GM13977 (cell line): ENCODE measurements at regions not wholly inside any gene's neighbourhood (a gene's known extent, or its start where the extent isn't known, plus 50 kb on each side); places are given as distances from the start of the nearest gene placed in this dataset.
A peak's percentile ranks its signal among the peaks of the same experiment; 100 is the strongest.

Source experiments
- DNase-seq: peaks from one replicate; pipeline ENCODE4 v3.0.0; 2012; ENCODE audit warnings: low spot score
- in situ Hi-C: fragments of 300-500 bp; cut with MboI; formaldehyde crosslinking; loops from one replicate; pipeline ENCODE4 v1.12.0; 2022; ENCODE audit warnings: low sequenced_read_pairs, low pct_unique_long_range_greater_than_20kb, mixed read lengths, inconsistent platforms; ENCODE audit not compliant: unreplicated experiment
- TF ChIP-seq, protein P1 (sequence below): IDR thresholded peaks from 2 replicates; pipeline ENCODE4 v1.5.1; 2012; ENCODE audit warnings: mild to moderate bottlenecking, control low read depth; ENCODE audit not compliant: insufficient read depth; ENCODE audit errors: extremely low read depth, missing control alignments

DNA sequence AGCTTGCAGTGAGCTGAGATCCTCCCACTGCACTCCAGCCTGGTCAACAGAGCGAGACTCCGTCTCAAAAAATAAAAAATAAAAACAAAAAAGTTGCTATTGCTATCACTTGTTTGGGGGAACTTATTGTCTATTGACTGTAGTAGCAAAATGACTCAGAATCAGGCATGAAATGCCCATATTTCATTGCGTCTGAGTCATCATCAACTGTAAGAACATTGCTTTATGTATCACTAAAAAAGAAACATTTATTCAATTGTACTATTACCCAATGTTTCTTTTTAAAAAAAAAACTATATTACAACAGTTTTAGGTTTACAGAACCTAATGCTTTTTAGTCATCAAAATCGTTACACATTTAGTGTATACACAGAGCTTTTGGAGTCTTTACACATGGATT lies 91.0 kb upstream of the FMN2 start:
- TF ChIP-seq, protein P1, sequence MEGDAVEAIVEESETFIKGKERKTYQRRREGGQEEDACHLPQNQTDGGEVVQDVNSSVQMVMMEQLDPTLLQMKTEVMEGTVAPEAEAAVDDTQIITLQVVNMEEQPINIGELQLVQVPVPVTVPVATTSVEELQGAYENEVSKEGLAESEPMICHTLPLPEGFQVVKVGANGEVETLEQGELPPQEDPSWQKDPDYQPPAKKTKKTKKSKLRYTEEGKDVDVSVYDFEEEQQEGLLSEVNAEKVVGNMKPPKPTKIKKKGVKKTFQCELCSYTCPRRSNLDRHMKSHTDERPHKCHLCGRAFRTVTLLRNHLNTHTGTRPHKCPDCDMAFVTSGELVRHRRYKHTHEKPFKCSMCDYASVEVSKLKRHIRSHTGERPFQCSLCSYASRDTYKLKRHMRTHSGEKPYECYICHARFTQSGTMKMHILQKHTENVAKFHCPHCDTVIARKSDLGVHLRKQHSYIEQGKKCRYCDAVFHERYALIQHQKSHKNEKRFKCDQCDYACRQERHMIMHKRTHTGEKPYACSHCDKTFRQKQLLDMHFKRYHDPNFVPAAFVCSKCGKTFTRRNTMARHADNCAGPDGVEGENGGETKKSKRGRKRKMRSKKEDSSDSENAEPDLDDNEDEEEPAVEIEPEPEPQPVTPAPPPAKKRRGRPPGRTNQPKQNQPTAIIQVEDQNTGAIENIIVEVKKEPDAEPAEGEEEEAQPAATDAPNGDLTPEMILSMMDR: no peak
- in situ Hi-C loops: no loop called here
- no peak for DNase-seq

DNA sequence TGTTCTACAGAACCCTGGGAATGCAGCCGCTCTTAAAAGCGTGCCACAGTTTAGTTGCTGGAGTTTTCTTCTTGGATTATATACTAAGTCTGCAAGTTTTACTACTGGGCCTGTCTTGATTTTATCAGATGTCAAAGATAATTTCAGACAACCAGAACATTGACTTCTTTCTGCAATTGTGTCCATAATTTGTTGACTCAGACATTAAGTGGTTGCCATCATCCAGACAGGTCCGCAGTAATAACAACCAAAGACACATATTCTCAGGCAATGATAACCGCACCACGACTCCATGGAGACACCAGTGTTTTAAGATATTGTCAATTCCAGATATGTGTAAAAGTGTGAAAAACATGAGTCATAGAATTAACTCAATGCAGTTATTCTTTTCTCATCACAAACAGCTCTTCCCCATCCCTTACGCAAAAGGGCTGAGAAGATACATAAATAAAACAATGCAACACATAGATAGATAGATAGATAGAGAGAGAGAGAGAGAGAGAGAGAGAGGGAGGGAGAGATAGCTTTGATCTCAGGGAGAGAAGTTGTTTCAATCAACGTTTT lies 90.4 kb upstream of the FMN2 start:
- no peak for DNase-seq
- TF ChIP-seq, protein P1: no peak
- in situ Hi-C loops: no loop called here

DNA sequence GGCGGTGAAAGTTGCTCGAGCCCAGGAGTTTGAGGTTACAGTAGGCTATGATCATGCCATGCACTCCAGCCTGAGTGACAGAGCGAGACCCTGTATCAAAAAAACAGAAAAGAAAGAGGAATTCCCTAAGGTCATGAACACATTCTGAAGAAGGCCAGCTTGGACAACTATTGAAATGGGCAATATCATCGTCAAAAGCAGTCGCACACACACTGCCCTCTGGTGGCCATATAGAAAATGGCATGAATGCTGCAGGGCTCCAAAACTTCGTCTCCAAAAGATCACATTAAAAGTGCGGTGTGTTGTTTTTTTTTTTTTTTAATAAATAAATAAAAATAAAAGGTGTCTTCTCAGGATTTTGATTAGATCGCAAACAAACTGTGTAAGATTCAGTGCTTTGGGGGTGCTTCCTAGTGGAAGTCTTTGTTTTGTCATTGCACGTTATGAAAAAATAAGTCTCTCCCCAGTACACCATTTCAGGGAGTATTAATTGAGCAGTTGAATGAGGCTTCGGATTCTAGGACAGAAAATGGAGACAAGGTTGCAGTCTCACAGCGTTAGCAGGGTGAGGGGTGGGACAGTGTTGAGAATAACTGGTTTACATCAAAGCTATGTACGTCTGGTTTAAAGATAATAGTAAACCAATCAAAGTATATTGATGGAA lies 87.5 kb upstream of the FMN2 start:
- peak; percentile 50 for DNase-seq
- in situ Hi-C loops: no loop called here
- TF ChIP-seq, protein P1: peak; percentile 73

DNA sequence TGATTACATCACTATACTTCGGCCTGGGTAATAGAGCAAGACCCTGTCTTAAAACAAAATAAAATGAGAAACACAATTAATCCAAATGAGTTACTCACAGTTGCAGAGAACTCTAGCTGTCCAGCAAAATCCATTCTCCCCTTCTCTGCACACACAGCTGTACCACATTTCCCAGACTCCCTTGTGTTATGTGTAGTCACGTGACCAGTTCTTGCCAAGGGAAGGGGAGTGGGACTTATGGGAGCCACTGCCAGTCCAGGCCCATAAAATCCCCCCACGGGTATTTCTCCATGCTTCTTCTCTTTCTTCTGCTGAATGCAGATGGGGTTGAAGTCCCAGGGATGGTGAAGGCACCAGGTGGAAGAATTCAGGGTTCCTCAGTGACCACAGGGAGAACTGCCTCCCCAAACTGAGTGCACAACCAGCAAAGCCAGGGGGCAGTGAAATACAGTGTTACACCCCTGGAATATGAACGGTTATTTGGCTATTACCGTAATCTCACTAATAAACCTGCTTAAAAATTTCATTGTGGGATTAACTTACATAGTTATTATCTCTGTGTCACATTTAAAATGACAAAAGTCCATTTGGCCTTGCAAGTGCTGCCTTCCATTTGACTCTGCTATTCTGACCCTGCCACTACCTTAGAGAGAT lies 85.6 kb upstream of the FMN2 start:
- TF ChIP-seq, protein P1: no peak
- no peak for DNase-seq
- in situ Hi-C loops: no loop called here

DNA sequence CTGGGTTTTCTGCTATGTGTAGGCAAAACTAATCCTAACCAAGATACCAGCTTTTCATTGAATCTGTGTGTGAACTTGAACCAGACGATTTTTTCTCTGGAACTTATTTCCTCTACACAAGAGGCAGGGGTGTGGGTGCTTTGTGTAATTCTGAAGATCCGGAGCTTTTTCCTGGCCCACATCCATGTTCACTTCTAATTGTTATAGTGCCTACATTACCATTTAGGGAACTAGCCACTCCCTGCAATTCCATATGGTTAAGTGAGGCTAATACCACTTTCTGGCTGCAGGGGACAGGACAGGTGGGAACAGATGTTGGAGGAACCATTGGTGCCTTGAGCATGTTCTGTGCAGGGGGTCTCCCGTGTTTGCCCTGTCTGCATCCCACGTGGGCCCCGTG lies 83.4 kb upstream of the FMN2 start:
- DNase-seq: no peak
- TF ChIP-seq, protein P1: no peak
- in situ Hi-C loops: no loop called here

DNA sequence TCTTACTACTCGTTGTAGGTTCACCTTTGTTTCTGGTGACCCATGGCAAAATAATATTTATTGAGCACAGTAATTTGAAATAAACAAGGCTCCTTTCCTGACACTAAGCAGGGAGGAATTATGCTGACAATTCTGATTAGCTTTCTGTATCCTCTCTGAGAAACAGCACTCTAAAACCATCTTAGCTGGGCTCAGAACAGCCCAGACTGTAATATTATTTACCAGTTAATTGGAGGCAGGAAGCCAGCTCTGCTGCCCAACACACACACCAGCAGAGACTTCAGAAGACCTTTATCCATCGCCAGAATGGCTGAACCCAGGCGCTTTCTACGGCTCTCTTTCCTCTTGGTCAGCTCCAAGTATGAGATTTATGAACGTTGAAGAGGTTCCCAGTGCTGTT lies 77.6 kb upstream of the FMN2 start:
- TF ChIP-seq, protein P1: no peak
- in situ Hi-C loops: no loop called here
- DNase-seq: no peak
